Neural progenitor cell (in vitro differentiated cells): ENCODE measurements at regions not wholly inside any gene's neighbourhood (a gene's known extent, or its start where the extent isn't known, plus 50 kb on each side); places are given as distances from the start of the nearest gene placed in this dataset.

Experiments used
- DNase-seq: peaks from one replicate; pipeline ENCODE4 v3.0.0-alpha.2; 2016; ENCODE audit warnings: low spot score
- H2AFZ ChIP-seq: fragments of 200-600 bp; sonication (generic); replicated peaks from 2 replicates; pipeline ENCODE4 v1.6.1; 2016; ENCODE audit warnings: antibody characterized with exemption
- H3F3A ChIP-seq: fragments of 200-600 bp; sonication (generic); 2 replicates; pipeline ENCODE4 v1.6.1; 2016; ENCODE audit warnings: antibody characterized with exemption, low read depth
- H3K27ac ChIP-seq: fragments of 200-600 bp; sonication (generic); 2 replicates; pipeline ENCODE4 v1.5.1; 2016; ENCODE audit warnings: mild to moderate bottlenecking
- H3K27me3 ChIP-seq: fragments of 200-600 bp; sonication (generic); 2 replicates; pipeline ENCODE4 v1.6.1; 2016; ENCODE audit warnings: mild to moderate bottlenecking, moderate library complexity
- H3K36me3 ChIP-seq: fragments of 200-600 bp; sonication (generic); 2 replicates; pipeline ENCODE4 v1.5.1; 2016
- H3K4me1 ChIP-seq: fragments of 200-600 bp; sonication (generic); 2 replicates; pipeline ENCODE4 v1.6.1; 2016; ENCODE audit warnings: mixed run types
- H3K4me2 ChIP-seq: fragments of 200-600 bp; sonication (generic); 2 replicates; pipeline ENCODE4 v1.6.1; 2016
- H3K4me3 ChIP-seq: fragments of 200-600 bp; sonication (generic); 2 replicates; pipeline ENCODE4 v1.5.1; 2016
- H3K79me2 ChIP-seq: fragments of 200-600 bp; sonication (generic); 2 replicates; pipeline ENCODE4 v1.6.1; 2016; ENCODE audit warnings: low read depth
- H3K9ac ChIP-seq: fragments of 200-600 bp; sonication (generic); 2 replicates; pipeline ENCODE4 v1.6.1; 2016
- H3K9me3 ChIP-seq: fragments of 200-600 bp; sonication (generic); 2 replicates; pipeline ENCODE4 v1.5.1; 2016; ENCODE audit warnings: low read depth
- H4K20me1 ChIP-seq: fragments of 200-600 bp; sonication (generic); 2 replicates; pipeline ENCODE4 v1.6.1; 2016; ENCODE audit warnings: low read depth
- H3K27ac Mint-ChIP-seq: 3 replicates; pipeline ENCODE4 v1.8.0; 2021; ENCODE audit warnings: mixed read lengths
- H3K27me3 Mint-ChIP-seq: 2 replicates; pipeline ENCODE4 v1.8.0; 2022; ENCODE audit warnings: low read depth, mild to moderate bottlenecking, inconsistent platforms, moderate library complexity, mixed read lengths; ENCODE audit not compliant: insufficient read depth
- H3K36me3 Mint-ChIP-seq: 3 replicates; pipeline ENCODE4 v1.8.0; 2021; ENCODE audit warnings: mixed read lengths
- H3K4me1 Mint-ChIP-seq: 3 replicates; pipeline ENCODE4 v1.8.0; 2021; ENCODE audit warnings: mixed read lengths
- H3K4me3 Mint-ChIP-seq: 3 replicates; pipeline ENCODE4 v1.8.0; 2021; ENCODE audit warnings: mild to moderate bottlenecking, moderate library complexity, mixed read lengths
- H3K9me3 Mint-ChIP-seq: 3 replicates; pipeline ENCODE4 v1.8.0; 2020; ENCODE audit warnings: mixed read lengths
- CTCF ChIP-seq: fragments of 200-600 bp; sonication (generic); IDR thresholded peaks from 2 replicates; pipeline ENCODE4 v1.5.1; 2017; ENCODE audit warnings: antibody characterized with exemption, mild to moderate bottlenecking
- EZH2 ChIP-seq: fragments of 200-600 bp; sonication (generic); IDR thresholded peaks from 2 replicates; pipeline ENCODE4 v1.6.1; 2017; ENCODE audit warnings: antibody characterized with exemption, mild to moderate bottlenecking, moderate library complexity
- EZH2phosphoT487 ChIP-seq: fragments of 200-600 bp; sonication (generic); IDR thresholded peaks from 2 replicates; pipeline ENCODE4 v1.6.1; 2017; ENCODE audit warnings: antibody characterized with exemption

- H3K4me3 Mint-ChIP-seq: no peak overlapping the region
- Histone ChIP-seq H3K27ac (no peak overlapping the region), H3K9me3 (no peaks in the 10 kb centered on the region), H3K9ac (no peak overlapping the region), H2AFZ (no peak overlapping the region), H3F3A (no peaks in the 10 kb centered on the region), H3K4me1 (no peaks in the 10 kb centered on the region), H4K20me1 (no peaks in the 10 kb centered on the region), H3K36me3 (no peaks in the 10 kb centered on the region), H3K4me2 (no peak overlapping the region), H3K4me3 (no peak overlapping the region), H3K79me2 (no peaks in the 10 kb centered on the region), H3K27me3 (no peaks in the 10 kb centered on the region)
- H3K9me3 Mint-ChIP-seq: no peaks in the 10 kb centered on the region
- peaks cover 2% of the 10 kb centered on the region for H3K27me3 Mint-ChIP-seq
- H3K36me3 Mint-ChIP-seq: no peaks in the 10 kb centered on the region
- DNase-seq: no peak
- H3K27ac Mint-ChIP-seq: no peak overlapping the region
- H3K4me1 Mint-ChIP-seq: no peaks in the 10 kb centered on the region
- TF ChIP-seq CTCF: no peak
- no peak for TF ChIP-seq EZH2phosphoT487
- no peak for TF ChIP-seq EZH2
Observed at GRCh38 chr14:89648510-89648909, 231.5 kb upstream of the FOXN3 start.

GRCh38 chr14:89646971-89647370 is 229.9 kb upstream of the FOXN3 start:
- TF ChIP-seq EZH2 (no peak), EZH2phosphoT487 (no peak), CTCF (no peak)
- H3K27me3 ChIP-seq: no peaks in the 10 kb centered on the region
- H3K4me3 ChIP-seq: no peak overlapping the region
- no peak overlapping the region for H3K27ac Mint-ChIP-seq
- H3K4me3 Mint-ChIP-seq: no peak overlapping the region
- no peaks in the 10 kb centered on the region for H3K9me3 Mint-ChIP-seq
- H4K20me1 ChIP-seq: no peaks in the 10 kb centered on the region
- no peak for DNase-seq
- no peaks in the 10 kb centered on the region for H3K79me2 ChIP-seq
- no peak overlapping the region for H2AFZ ChIP-seq
- H3K4me1 ChIP-seq: no peaks in the 10 kb centered on the region
- no peaks in the 10 kb centered on the region for H3K36me3 ChIP-seq
- peaks cover 2% of the 10 kb centered on the region for H3K27me3 Mint-ChIP-seq
- H3K27ac ChIP-seq: no peak overlapping the region
- H3K9me3 ChIP-seq: no peaks in the 10 kb centered on the region
- no peaks in the 10 kb centered on the region for H3F3A ChIP-seq
- no peak overlapping the region for H3K9ac ChIP-seq
- no peaks in the 10 kb centered on the region for H3K36me3 Mint-ChIP-seq
- no peaks in the 10 kb centered on the region for H3K4me1 Mint-ChIP-seq
- H3K4me2 ChIP-seq: no peak overlapping the region

- no peaks in the 10 kb centered on the region for H3F3A ChIP-seq
- H3K79me2 ChIP-seq: no peaks in the 10 kb centered on the region
- H3K9me3 ChIP-seq: no peaks in the 10 kb centered on the region
- no peak for DNase-seq
- no peaks in the 10 kb centered on the region for H3K36me3 ChIP-seq
- H3K4me2 ChIP-seq: no peak overlapping the region
- Mint-ChIP-seq H3K36me3 (no peaks in the 10 kb centered on the region), H3K4me1 (no peaks in the 10 kb centered on the region), H3K27me3 (peaks cover 2% of the 10 kb centered on the region), H3K9me3 (no peaks in the 10 kb centered on the region), H3K4me3 (no peak overlapping the region), H3K27ac (no peak overlapping the region)
- no peak overlapping the region for H3K9ac ChIP-seq
- H2AFZ ChIP-seq: no peak overlapping the region
- no peaks in the 10 kb centered on the region for H4K20me1 ChIP-seq
- H3K4me1 ChIP-seq: no peaks in the 10 kb centered on the region
- H3K27me3 ChIP-seq: no peaks in the 10 kb centered on the region
- TF ChIP-seq EZH2phosphoT487 (no peak), CTCF (no peak), EZH2 (no peak)
- no peak overlapping the region for H3K4me3 ChIP-seq
- H3K27ac ChIP-seq: no peak overlapping the region
Observed at GRCh38 chr14:89644641-89645040, 227.6 kb upstream of the FOXN3 start.
